ENCODE measurements at regions not wholly inside any gene's neighbourhood (a gene's known extent, or its start where the extent isn't known, plus 50 kb on each side); places are given as distances from the start of the nearest gene placed in this dataset.

DNA sequence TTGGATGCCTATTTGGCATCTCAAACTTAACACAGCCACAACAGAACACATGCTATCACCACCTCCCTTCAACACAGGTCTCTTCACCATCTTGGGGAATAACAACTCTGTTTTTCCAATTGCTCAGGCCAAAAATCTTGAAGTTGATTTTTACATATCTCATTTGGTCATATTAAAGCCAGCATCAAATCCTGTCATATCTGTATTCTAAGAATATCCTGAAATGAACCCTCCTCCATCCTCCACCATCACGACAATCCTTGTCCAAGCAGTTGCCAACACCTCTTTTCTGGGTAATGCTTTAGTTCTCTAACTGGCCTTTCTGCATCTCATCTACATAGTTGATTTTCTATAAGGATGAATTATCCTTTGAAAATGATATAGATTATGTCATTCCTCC lies 168.7 kb downstream of the GPR37 start:
- DNase-seq (ENCODE audit: low spot score): no peak
- Mint-ChIP-seq H3K36me3 (ENCODE audit: low read depth) (no peaks in the 10 kb centered on the region), H3K4me1 (ENCODE audit: low read depth) (no peaks in the 10 kb centered on the region), H3K4me3 (no peak overlapping the region), H3K27ac (no peak overlapping the region), H3K9me3 (no peaks in the 10 kb centered on the region), H3K27me3 (ENCODE audit: low read depth) (no peaks in the 10 kb centered on the region)

DNA sequence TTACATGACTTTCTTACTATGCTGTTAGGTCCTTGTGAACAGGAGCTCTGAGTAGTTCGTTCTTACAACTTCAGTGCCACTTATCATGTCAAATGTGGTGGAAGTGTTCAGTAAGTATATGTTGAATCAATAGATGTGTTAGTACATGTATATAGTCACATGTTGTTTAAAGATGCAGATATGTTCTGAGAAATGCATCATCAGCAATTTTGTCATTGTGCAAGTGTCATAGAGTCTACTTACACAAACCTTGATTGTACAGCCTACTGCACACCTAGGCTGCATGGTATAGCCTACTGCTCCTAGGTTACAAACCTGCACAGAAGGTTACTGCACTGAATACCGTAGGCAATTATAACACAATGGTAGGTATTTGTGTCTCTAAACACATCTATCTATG lies 174.8 kb downstream of the GPR37 start:
- H3K4me1 Mint-ChIP-seq (ENCODE audit: low read depth): no peaks in the 10 kb centered on the region
- H3K27ac Mint-ChIP-seq: no peak overlapping the region
- peaks cover 6% of the 10 kb centered on the region for H3K9me3 Mint-ChIP-seq
- no peak overlapping the region for H3K4me3 Mint-ChIP-seq
- no peak for DNase-seq (ENCODE audit: low spot score)
- no peaks in the 10 kb centered on the region for H3K27me3 Mint-ChIP-seq (ENCODE audit: low read depth)
- no peaks in the 10 kb centered on the region for H3K36me3 Mint-ChIP-seq (ENCODE audit: low read depth)

DNA sequence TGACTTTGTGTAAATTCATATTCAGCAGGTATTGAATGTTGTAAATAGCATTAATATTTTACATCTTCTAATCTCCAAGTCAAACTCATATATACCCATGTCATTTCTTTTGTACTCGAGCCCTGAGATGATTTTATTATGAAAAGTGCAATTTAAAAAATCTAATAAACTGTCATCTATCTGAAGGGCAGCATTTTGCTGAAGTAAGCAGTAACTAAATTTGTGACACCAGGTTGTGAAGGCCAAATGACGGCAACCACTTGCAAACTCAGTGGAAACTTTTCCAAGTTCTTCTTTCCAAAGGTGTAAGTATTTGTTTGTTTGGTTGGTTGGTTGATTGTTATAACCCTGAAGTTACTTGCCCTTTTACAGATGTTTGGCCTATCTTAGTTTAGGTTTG lies 188.3 kb downstream of the GPR37 start:
- H3K4me3 Mint-ChIP-seq: no peak overlapping the region
- H3K27ac Mint-ChIP-seq: no peak overlapping the region
- H3K9me3 Mint-ChIP-seq: peaks cover 4% of the 10 kb centered on the region
- no peaks in the 10 kb centered on the region for H3K27me3 Mint-ChIP-seq (ENCODE audit: low read depth)
- DNase-seq (ENCODE audit: low spot score): no peak
- no peaks in the 10 kb centered on the region for H3K4me1 Mint-ChIP-seq (ENCODE audit: low read depth)
- H3K36me3 Mint-ChIP-seq (ENCODE audit: low read depth): no peaks in the 10 kb centered on the region

DNA sequence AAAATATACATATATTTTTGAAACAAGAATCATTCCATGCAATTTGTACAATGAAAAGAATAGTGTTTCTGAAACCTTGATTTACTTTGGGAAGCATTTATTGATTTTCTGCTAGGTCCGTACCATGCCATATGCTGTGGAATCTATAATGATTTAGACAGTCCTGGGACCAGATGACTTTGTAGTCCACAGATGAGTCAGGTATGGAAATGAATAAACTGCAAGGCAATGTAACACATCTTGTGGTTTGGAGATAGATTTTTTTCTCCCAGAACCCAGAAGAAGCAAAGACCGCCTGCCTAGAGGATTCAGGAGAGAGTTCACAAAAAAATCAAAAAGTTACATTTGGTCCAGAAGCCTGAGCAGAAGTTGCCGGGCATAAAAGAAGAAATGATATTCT lies 190.4 kb downstream of the GPR37 start:
- Mint-ChIP-seq H3K27me3 (ENCODE audit: low read depth) (no peaks in the 10 kb centered on the region), H3K4me3 (no peak overlapping the region), H3K9me3 (peaks cover 4% of the 10 kb centered on the region), H3K36me3 (ENCODE audit: low read depth) (no peaks in the 10 kb centered on the region), H3K4me1 (ENCODE audit: low read depth) (no peaks in the 10 kb centered on the region), H3K27ac (no peak overlapping the region)
- no peak for DNase-seq (ENCODE audit: low spot score)

DNA sequence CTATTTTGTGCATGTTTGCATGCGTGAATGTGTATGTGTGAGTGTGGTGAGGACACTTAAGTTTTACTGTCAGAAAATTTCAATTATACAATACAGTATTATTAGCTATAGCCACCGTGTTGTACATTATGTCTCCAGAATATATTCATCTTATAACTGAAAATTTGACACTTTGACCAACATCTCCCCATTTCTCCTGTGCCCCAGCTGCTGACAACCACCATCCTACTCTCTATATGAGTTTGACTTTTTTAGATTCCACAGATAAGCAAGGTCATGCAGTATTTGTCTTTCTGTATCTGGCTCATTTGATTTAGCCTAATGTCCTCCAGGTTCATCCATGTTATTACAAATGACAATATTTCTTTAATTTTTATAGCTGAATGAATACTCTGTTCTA lies 195.0 kb downstream of the GPR37 start:
- H3K4me3 Mint-ChIP-seq: no peak overlapping the region
- no peak overlapping the region for H3K27ac Mint-ChIP-seq
- no peaks in the 10 kb centered on the region for H3K36me3 Mint-ChIP-seq (ENCODE audit: low read depth)
- H3K9me3 Mint-ChIP-seq: no peaks in the 10 kb centered on the region
- no peaks in the 10 kb centered on the region for H3K27me3 Mint-ChIP-seq (ENCODE audit: low read depth)
- DNase-seq (ENCODE audit: low spot score): no peak
- no peaks in the 10 kb centered on the region for H3K4me1 Mint-ChIP-seq (ENCODE audit: low read depth)

DNA sequence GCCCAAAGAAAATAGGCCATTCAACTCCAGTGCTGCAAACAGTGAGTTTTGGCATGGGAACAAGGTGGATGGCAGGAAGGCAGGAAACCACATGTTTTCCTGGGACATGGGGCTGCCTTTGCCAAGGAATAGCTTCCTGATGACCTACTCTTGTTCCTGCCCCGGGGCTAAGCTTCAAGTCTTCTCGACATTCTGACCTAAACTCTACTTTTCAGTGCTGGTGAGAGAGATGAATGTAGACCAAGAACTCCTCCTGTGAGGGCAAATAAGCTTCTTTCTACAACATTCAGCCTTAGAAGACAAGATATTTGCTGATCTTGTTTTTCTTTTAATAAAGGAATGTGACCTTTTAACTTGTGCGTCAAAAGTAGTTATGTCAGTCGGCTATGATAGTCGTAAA lies 199.0 kb downstream of the GPR37 start:
- H3K36me3 Mint-ChIP-seq (ENCODE audit: low read depth): no peaks in the 10 kb centered on the region
- no peak overlapping the region for H3K4me3 Mint-ChIP-seq
- H3K27me3 Mint-ChIP-seq (ENCODE audit: low read depth): no peaks in the 10 kb centered on the region
- no peaks in the 10 kb centered on the region for H3K4me1 Mint-ChIP-seq (ENCODE audit: low read depth)
- no peak for DNase-seq (ENCODE audit: low spot score)
- no peaks in the 10 kb centered on the region for H3K9me3 Mint-ChIP-seq
- no peak overlapping the region for H3K27ac Mint-ChIP-seq

DNA sequence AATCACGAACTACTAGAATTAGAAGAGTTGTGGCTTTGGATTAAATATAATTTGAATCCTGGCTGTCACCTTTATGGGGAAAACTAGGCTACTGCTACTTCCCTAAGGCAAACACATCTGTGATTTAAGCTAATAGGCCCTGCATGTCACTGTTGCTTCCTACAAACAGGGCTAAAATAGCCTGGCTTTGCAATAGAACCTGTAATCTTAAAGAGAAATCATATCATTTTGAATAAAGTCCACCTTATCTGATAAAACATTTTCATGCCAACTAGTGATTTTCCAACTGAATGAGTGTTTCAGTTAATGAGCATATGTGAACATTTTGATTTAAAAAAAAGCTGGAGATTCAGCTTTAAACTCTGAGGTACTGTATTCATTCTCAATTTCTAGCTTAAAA lies 208.0 kb downstream of the GPR37 start:
- no peaks in the 10 kb centered on the region for H3K36me3 Mint-ChIP-seq (ENCODE audit: low read depth)
- no peak for DNase-seq (ENCODE audit: low spot score)
- H3K27ac Mint-ChIP-seq: no peak overlapping the region
- no peak overlapping the region for H3K4me3 Mint-ChIP-seq
- H3K27me3 Mint-ChIP-seq (ENCODE audit: low read depth): no peaks in the 10 kb centered on the region
- no peaks in the 10 kb centered on the region for H3K4me1 Mint-ChIP-seq (ENCODE audit: low read depth)
- no peaks in the 10 kb centered on the region for H3K9me3 Mint-ChIP-seq

DNA sequence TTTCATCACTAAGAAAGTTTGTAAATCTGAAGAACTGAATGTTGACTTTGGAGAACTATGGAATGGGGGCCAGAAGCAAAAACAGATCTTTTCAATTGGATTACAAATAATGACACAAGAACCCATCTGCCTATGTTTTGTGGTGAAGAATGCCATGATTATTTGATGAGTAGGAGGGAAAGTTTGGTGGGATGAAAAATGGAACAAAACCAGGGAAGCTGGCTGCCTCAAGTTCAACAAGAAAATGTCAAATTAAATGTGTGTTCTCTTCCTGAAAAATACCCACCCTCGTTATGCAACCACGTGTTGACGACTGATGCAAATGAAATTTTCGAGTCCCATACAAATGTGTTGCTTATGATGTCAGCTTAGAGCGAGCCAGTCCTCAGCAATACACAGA lies 208.5 kb downstream of the GPR37 start:
- Mint-ChIP-seq H3K4me1 (ENCODE audit: low read depth) (no peaks in the 10 kb centered on the region), H3K4me3 (no peak overlapping the region), H3K9me3 (no peaks in the 10 kb centered on the region), H3K36me3 (ENCODE audit: low read depth) (no peaks in the 10 kb centered on the region), H3K27me3 (ENCODE audit: low read depth) (no peaks in the 10 kb centered on the region), H3K27ac (no peak overlapping the region)
- no peak for DNase-seq (ENCODE audit: low spot score)

DNA sequence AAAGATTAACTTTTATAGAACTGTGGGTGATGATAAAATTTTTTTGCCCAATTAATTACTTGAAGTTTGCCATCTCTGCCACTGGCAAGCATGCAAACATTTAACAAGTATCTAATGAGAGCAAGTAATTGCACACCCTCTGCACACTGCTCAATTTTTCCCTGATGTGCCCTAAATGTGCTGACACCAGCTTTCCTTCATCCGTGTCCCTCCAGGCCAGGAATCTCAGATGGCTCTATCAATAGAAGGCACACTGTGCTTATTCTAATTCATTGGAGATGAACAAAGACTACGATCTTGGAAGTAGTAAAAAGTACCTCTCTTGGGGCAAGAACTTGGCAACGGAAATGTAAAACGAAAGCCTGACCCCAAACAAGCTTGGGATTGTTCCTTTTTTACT lies 212.1 kb downstream of the GPR37 start:
- Mint-ChIP-seq H3K27ac (no peak overlapping the region), H3K27me3 (ENCODE audit: low read depth) (no peaks in the 10 kb centered on the region), H3K36me3 (ENCODE audit: low read depth) (no peaks in the 10 kb centered on the region), H3K4me3 (no peak overlapping the region), H3K9me3 (no peaks in the 10 kb centered on the region), H3K4me1 (ENCODE audit: low read depth) (no peaks in the 10 kb centered on the region)
- no peak for DNase-seq (ENCODE audit: low spot score)

DNA sequence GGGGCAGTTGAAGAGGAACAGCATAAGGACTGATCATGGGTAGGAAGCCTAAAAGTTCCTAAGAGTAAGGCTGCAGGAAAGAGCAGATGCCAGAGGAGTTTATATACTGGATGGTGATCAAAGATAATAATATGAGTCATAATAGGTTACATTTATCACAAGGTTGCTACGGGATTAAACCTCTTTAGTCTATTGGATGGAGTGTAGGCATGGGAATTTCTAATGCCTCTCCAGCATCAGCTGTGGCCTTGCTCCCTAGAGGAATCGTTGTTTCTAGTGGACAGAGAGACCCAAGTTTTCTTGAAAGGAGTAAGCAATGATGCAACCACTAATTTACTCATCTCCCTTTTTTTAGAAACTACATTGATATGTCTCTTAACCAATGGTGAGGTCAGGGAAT lies 213.4 kb downstream of the GPR37 start:
- Mint-ChIP-seq H3K36me3 (ENCODE audit: low read depth) (no peaks in the 10 kb centered on the region), H3K9me3 (no peaks in the 10 kb centered on the region), H3K4me1 (ENCODE audit: low read depth) (no peaks in the 10 kb centered on the region), H3K4me3 (no peak overlapping the region), H3K27me3 (ENCODE audit: low read depth) (no peaks in the 10 kb centered on the region), H3K27ac (no peak overlapping the region)
- DNase-seq (ENCODE audit: low spot score): no peak

DNA sequence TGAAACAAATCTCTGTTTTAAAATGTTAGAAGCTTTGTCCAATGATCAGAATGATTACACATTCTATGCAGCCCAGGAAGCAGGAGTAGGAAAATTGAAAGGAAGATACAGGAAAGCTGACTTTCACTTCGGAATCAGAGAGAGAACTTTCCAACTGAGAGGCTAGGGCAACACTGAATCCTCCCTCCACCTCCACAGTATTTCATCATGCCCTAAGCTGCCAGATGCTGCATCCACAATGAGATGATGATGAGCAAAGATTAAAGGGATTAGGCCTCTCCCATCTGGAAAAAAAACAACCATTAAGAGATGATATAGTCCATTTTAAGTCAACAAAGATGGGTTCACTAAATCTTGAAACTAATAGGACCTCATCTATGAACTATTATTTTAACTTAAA lies 215.6 kb downstream of the GPR37 start:
- H3K27ac Mint-ChIP-seq: no peak overlapping the region
- H3K4me1 Mint-ChIP-seq (ENCODE audit: low read depth): no peaks in the 10 kb centered on the region
- DNase-seq (ENCODE audit: low spot score): no peak
- H3K27me3 Mint-ChIP-seq (ENCODE audit: low read depth): no peaks in the 10 kb centered on the region
- H3K36me3 Mint-ChIP-seq (ENCODE audit: low read depth): no peaks in the 10 kb centered on the region
- no peaks in the 10 kb centered on the region for H3K9me3 Mint-ChIP-seq
- H3K4me3 Mint-ChIP-seq: no peak overlapping the region

DNA sequence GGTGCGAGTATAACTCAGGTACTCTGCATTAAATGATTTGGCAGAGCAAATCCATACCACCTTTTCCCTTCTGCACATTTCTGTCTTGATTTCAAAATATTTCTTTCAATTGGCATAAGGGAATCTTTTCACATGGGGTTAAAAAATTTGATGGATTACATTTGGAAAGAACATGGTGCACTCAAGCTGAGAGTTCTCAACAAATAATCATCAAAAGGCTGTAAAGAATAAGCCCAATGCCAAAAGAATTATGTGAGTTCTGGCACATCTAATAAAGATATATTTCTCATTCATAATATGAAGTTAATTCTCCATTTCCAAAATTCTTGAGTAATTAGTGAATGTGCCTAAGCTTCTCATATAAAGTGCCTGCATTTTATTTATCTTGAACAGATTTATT lies 223.1 kb downstream of the GPR37 start:
- no peak overlapping the region for H3K27ac Mint-ChIP-seq
- no peaks in the 10 kb centered on the region for H3K4me1 Mint-ChIP-seq (ENCODE audit: low read depth)
- no peak for DNase-seq (ENCODE audit: low spot score)
- H3K4me3 Mint-ChIP-seq: no peak overlapping the region
- no peaks in the 10 kb centered on the region for H3K36me3 Mint-ChIP-seq (ENCODE audit: low read depth)
- no peaks in the 10 kb centered on the region for H3K27me3 Mint-ChIP-seq (ENCODE audit: low read depth)
- H3K9me3 Mint-ChIP-seq: no peaks in the 10 kb centered on the region

DNA sequence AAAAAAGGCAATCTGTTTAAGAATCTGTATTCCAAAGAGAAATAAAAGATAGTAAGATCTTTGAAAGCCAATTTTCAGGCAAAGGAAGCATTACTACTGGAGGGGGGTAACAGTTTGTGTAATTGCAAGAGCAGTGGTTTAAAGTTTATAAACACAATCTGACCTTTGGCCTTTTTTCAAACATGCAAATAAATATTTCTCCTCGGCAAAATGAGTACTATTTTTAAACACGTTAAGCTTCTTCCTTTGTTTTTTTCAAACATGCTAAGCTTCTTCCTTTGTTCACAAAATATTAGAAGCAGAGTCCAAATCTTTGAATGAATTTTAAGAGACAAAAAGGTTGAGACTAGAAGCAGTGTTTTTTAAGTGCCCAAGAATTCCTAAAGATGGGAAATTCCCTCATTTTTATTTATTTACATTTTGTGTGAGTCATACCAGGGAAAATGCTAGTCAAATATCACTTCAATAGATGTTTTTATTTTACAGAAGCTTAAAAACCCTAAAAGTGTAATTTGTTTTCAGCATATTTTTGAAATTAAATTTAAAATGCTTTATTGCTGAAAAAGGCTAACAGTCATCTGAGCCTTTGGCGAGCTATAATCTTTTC lies 229.3 kb downstream of the GPR37 start:
- H3K27me3 Mint-ChIP-seq (ENCODE audit: low read depth): no peaks in the 10 kb centered on the region
- no peak for DNase-seq (ENCODE audit: low spot score)
- no peaks in the 10 kb centered on the region for H3K36me3 Mint-ChIP-seq (ENCODE audit: low read depth)
- no peak overlapping the region for H3K4me3 Mint-ChIP-seq
- no peaks in the 10 kb centered on the region for H3K9me3 Mint-ChIP-seq
- H3K4me1 Mint-ChIP-seq (ENCODE audit: low read depth): no peaks in the 10 kb centered on the region
- H3K27ac Mint-ChIP-seq: no peak overlapping the region

DNA sequence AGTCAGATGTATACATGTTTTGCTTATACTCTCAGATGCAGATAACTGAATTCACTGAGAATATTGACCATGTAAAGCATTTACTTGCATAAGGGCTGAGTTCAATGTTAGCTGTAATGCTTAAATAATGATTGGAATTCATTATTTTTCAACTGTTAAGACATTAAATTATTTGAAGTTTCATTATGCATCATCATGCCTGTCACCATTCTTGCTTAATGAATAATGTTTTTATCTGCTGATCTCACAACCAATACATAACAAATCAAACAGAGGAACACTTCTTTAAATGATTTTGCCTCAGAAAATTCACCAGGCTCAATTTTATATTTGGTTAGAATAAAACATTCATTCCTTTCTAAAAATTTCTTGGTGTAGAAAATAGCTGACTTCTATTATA lies 233.4 kb downstream of the GPR37 start:
- H3K27me3 Mint-ChIP-seq (ENCODE audit: low read depth): no peaks in the 10 kb centered on the region
- H3K9me3 Mint-ChIP-seq: peaks cover 12% of the 10 kb centered on the region
- no peak overlapping the region for H3K4me3 Mint-ChIP-seq
- no peak overlapping the region for H3K27ac Mint-ChIP-seq
- no peak for DNase-seq (ENCODE audit: low spot score)
- H3K36me3 Mint-ChIP-seq (ENCODE audit: low read depth): no peaks in the 10 kb centered on the region
- no peaks in the 10 kb centered on the region for H3K4me1 Mint-ChIP-seq (ENCODE audit: low read depth)

DNA sequence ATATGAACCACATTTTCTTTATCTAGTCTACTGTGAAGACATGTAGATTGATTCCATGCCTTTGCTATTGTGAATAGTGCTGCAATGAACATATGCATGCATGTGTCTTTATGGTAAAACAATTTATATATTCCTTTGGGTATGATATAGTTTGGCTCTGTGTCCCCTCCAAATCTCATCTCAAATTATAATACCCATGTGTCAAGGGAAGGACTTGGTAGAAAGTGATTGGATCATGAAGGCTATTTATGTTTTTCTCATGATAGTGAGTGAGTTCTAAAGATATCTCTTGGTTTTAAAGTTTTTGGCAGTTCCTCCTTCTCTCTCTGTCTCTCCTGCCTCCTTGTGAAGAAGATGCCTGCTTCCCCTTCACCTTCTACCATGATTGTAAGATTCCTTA lies 248.7 kb downstream of the GPR37 start:
- Mint-ChIP-seq H3K4me3 (no peak overlapping the region), H3K36me3 (ENCODE audit: low read depth) (no peaks in the 10 kb centered on the region), H3K27ac (no peak overlapping the region), H3K27me3 (ENCODE audit: low read depth) (no peaks in the 10 kb centered on the region), H3K9me3 (peaks cover 15% of the 10 kb centered on the region), H3K4me1 (ENCODE audit: low read depth) (no peaks in the 10 kb centered on the region)
- DNase-seq (ENCODE audit: low spot score): no peak
